LNCaP clone FGC (cell line): ENCODE measurements at regions not wholly inside any gene's neighbourhood (a gene's known extent, or its start where the extent isn't known, plus 50 kb on each side); places are given as distances from the start of the nearest gene placed in this dataset.

Source experiments
- DNase-seq: peaks from one replicate; pipeline ENCODE4 v3.0.0-alpha.2; 2011; ENCODE audit warnings: low read depth
- H3K4me3 ChIP-seq: 2 replicates; pipeline ENCODE4 v1.5.1; 2011; ENCODE audit warnings: mild to moderate bottlenecking, low read depth, low read length, control low read depth
- TF ChIP-seq, protein P1 (sequence below): IDR thresholded peaks from 2 replicates; pipeline ENCODE4 v1.5.1; 2012; ENCODE audit warnings: mild to moderate bottlenecking; ENCODE audit not compliant: control insufficient read depth, insufficient read depth; ENCODE audit errors: extremely low read depth

DNA sequence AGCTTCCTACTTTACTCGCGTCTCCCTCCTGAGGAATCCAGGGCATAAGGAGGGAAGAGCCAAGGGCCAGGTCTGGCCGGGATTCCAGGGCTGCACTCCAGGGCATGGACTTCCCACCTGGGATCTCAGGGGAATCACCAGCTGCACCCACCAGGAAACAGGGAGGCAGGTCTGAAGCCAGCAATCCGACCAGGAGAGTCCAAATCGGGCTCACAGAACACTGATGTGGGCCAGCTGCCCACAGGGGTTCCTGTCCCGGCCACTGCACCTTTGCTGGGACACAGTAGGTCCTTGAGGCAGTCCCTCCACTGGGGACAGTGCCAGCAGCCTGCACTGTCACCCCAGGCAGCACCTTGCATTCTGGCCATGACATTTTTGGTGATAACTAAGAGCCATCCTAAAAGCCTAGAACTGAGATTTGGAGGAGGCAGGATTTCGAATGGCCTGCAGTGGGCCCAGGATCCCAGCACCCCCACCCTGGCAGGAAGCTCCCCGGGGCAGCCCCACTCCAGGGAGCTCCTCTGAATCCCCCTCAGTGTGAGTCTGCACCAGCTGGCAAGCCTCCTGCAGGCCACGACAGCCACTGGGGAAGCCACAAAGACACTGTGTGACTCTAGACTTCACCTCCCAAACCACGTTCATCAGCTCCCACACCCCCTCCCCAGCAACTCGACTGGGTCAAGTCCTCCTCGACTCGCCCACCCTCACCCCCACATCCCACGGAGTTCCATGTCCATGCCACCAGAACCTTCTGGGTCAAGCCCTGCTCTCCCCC, 71.5 kb upstream of the PPP2R2D start:
- TF ChIP-seq, protein P1, sequence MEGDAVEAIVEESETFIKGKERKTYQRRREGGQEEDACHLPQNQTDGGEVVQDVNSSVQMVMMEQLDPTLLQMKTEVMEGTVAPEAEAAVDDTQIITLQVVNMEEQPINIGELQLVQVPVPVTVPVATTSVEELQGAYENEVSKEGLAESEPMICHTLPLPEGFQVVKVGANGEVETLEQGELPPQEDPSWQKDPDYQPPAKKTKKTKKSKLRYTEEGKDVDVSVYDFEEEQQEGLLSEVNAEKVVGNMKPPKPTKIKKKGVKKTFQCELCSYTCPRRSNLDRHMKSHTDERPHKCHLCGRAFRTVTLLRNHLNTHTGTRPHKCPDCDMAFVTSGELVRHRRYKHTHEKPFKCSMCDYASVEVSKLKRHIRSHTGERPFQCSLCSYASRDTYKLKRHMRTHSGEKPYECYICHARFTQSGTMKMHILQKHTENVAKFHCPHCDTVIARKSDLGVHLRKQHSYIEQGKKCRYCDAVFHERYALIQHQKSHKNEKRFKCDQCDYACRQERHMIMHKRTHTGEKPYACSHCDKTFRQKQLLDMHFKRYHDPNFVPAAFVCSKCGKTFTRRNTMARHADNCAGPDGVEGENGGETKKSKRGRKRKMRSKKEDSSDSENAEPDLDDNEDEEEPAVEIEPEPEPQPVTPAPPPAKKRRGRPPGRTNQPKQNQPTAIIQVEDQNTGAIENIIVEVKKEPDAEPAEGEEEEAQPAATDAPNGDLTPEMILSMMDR: no peak
- H3K4me3 ChIP-seq: no peak overlapping the region
- DNase-seq: no peak

DNA sequence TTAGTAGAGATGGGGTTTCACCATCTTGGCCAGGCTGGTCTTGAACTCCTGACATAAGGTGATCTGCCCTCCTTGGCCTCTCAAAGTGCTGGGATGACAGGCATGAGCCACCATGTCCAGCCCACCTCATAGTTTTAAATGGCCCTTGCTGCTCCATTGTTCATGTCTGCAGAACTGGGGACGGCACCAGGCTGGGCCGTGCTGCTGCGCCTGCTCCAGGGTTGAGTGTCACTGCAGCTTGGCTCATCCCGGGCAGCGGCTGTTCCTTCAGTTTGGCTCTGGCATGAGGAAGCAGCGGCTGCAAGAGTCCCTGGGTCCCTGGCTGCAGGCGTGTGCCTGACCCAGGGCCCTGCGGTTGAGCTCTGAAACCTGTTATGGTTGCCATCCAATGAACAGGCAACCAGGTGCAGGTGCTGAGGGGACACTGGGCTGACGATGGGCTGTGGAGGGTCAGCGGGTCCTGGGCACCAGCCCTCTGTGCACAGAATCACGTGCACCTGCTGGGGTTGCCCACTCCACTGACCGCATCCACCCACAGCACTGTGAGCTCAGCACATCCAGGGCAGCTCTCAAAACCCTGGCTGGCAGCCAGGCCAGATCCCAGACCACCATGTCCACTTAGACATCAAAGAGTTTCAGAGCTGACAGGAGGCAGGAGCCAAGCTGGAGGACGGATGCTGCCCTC, 70.2 kb upstream of the PPP2R2D start:
- TF ChIP-seq, protein P1: no peak
- H3K4me3 ChIP-seq: no peak overlapping the region

DNA sequence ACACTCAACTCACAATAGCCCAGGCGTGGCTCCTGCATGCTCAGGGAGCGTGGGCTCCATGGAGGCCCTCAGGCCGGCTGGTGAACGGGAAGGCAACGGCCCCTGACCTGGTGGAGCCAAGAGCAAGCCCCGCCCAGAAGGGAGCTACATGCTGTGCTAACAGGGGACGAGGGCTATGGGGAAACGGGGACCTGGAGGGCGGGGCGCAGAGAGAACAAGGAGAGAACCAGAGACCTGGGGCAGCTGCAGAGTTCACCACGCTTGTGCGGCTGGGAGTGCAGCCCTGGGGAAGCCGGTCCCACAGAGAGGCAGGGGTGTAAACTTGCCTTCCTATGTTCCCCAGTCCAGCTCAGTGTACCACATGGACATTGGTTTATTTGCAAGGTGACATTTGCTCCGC, 69.2 kb upstream of the PPP2R2D start:
- H3K4me3 ChIP-seq: no peak overlapping the region
- DNase-seq: no peak
- TF ChIP-seq, protein P1: no peak

More for the DNA sequence above, 70.2 kb upstream of the PPP2R2D start:
- no peak for DNase-seq

DNA sequence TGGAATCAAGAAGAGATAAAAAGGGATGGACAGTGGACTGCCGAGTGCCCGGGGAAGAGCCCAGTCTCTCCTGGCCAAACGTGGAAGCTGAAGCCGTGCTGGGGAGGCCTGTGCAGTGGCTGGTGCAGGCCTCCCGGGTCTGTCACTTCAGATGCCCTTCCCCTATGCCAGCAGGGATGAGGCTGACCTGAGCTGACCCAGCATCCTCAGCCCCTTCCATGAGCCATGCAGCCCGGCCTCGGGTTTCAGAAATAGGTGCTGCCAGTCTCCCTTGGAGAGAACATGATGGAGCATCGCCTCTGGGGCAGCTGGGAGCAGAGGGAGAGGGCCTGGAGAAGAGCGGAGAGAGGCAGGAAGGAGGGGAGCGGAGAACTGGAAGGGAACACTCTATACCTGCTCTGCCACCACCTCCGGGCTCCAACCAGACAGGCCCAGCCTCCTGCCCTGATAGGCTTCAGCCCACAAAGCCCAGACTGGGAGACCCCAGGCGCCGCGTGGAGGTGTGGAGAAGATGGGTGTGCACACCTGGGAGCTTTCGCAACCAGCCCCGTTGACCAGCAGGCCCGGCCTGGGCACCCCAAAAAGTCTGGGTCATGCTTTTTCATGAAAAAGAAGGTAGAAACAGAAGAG, 68.6 kb upstream of the PPP2R2D start:
- no peak for DNase-seq
- TF ChIP-seq, protein P1: no peak
- H3K4me3 ChIP-seq: no peak overlapping the region

DNA sequence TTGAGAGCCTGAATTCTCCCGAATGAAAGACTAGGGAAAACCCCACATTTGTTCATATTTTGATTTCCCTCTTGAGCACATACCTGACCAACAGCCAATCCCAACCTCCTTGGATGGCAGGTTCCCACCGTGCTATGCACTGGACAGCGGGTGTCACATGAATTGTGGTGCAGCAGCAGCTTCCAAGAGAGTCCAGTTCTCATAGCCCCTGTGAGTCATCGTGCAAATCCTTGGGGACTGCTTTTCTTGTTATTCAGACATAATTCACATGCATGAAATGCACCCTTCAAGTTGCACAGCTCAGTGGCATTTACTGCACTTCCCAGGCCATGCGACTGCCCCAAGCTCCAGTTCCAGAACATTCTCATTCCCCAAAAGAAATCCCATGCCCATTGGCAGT, 67.8 kb upstream of the PPP2R2D start:
- TF ChIP-seq, protein P1: no peak
- H3K4me3 ChIP-seq: no peak overlapping the region
- DNase-seq: no peak

DNA sequence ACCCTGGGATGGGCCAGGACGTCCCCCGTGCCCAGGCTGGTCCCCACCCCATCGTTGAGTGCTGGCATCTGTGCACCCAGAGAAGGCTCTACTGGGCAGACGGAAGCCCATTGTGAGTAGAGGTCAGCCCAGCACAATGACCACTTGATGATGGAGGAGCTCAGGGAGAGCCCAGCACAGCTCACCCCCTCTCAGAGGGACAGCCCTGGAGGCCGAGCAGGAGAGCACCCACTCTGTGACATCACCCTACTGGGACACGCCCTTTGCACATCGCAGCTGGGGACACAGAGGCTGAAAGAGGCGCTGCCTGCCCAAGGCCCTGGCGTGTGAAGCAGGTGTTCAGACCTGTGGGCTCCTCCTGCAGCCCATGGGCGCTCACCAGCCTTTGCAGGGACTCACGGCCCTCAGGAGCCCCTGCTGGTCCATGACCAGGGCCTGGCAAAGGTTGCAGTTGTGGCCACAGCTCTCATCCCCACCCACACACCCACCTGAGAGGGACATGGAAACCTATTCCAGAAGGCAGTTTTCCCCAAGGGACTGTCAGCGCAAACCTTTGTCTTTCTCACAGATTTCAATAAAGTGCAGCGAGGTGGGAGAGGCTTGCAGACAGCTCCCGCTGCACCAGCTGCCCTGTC, 67.2 kb upstream of the PPP2R2D start:
- H3K4me3 ChIP-seq: no peak overlapping the region
- TF ChIP-seq, protein P1: no peak
- DNase-seq: no peak
